Left lobe of liver (tissue), 2 donors: ENCODE measurements at regions not wholly inside any gene's neighbourhood (a gene's known extent, or its start where the extent isn't known, plus 50 kb on each side); places are given as distances from the start of the nearest gene placed in this dataset.
"Not testable (repeated sequence)": the region's sequence is repeated elsewhere in the genome, so short reads cannot be mapped to it uniquely, and the experiment has no call there.

Experiments used
- ATAC-seq: fragments of 200-7000 bp; cut with Tn5 transposase; one replicate; pipeline ENCODE4 v1.9.1; 2020; ENCODE audit warnings: mild to moderate bottlenecking, moderate library complexity
- DNase-seq: peaks from one replicate; pipeline ENCODE4 v3.0.0-alpha.2; 2020; ENCODE audit warnings: low spot score
- donor health status: DM: no; HTN: no; CAD: no; lungs with moderate emphysema.
- donor health status: DM: no; HTN: yes; CAD: no.

GRCh38 chr5:44252545-44252944, 136.7 kb downstream of the FGF10 start:
- no peak for ATAC-seq
- no peak for DNase-seq

GRCh38 chr5:44246986-44247385, 142.2 kb downstream of the FGF10 start:
- DNase-seq: no peak
- no peak for ATAC-seq

GRCh38 chr5:44245935-44246334, 143.3 kb downstream of the FGF10 start:
- ATAC-seq (no peak), DNase-seq (no peak)

- no peak for ATAC-seq
- DNase-seq: no peak
These were observed 146.4 kb downstream of the FGF10 start for GRCh38 chr5:44242791-44243190.

- ATAC-seq: no peak
- DNase-seq: no peak
These were observed 153.2 kb downstream of the FGF10 start for GRCh38 chr5:44236040-44236439.

GRCh38 chr5:44233691-44234090, 155.5 kb downstream of the FGF10 start:
- DNase-seq: no peak
- no peak for ATAC-seq

- no peak for ATAC-seq
These were observed 163.7 kb downstream of the FGF10 start for GRCh38 chr5:44225231-44226160.

GRCh38 chr5:44199408-44199807, 189.8 kb downstream of the FGF10 start:
- DNase-seq (no peak), ATAC-seq (no peak)

More at GRCh38 chr5:44225231-44226160, 163.7 kb downstream of the FGF10 start:
- no peak for DNase-seq

GRCh38 chr5:44189255-44189654, 200.0 kb downstream of the FGF10 start:
- ATAC-seq (no peak), DNase-seq (no peak)

- DNase-seq (no peak), ATAC-seq (no peak)
These were observed 201.2 kb downstream of the FGF10 start for GRCh38 chr5:44187973-44188372.

GRCh38 chr5:44183753-44184152, 205.5 kb downstream of the FGF10 start:
- DNase-seq: no peak
- no peak for ATAC-seq

- ATAC-seq: no peak
- no peak for DNase-seq
These were observed 205.9 kb downstream of the FGF10 start for GRCh38 chr5:44183312-44183711.

GRCh38 chr5:44178414-44178813, 210.8 kb downstream of the FGF10 start:
- DNase-seq: no peak
- no peak for ATAC-seq

- DNase-seq: no peak
- no peak for ATAC-seq
These were observed 221.7 kb downstream of the FGF10 start for GRCh38 chr5:44167540-44167939.

- ATAC-seq (peak; percentile 88), DNase-seq (no peak)
These were observed 228.9 kb downstream of the FGF10 start for GRCh38 chr5:44160369-44160768.

GRCh38 chr5:44150075-44150723, 239.0 kb downstream of the FGF10 start:
- ATAC-seq (peak; percentile 97), DNase-seq (no peak)

- not testable (repeated sequence) for DNase-seq, ATAC-seq
These were observed 271.3 kb downstream of the FGF10 start for GRCh38 chr5:44117947-44118346.

GRCh38 chr5:44108232-44108631, 281.0 kb downstream of the FGF10 start:
- not testable (repeated sequence) for DNase-seq, ATAC-seq

- no peak for ATAC-seq
- DNase-seq: no peak
These were observed 289.6 kb downstream of the FGF10 start for GRCh38 chr5:44099643-44100042.

- DNase-seq: no peak
- ATAC-seq: no peak
These were observed 299.6 kb downstream of the FGF10 start for GRCh38 chr5:44089424-44090144.

GRCh38 chr5:44085083-44085482, 304.1 kb downstream of the FGF10 start:
- DNase-seq (no peak), ATAC-seq (no peak)
